ENCODE measurements at regions not wholly inside any gene's neighbourhood (a gene's known extent, or its start where the extent isn't known, plus 50 kb on each side); places are given as distances from the start of the nearest gene placed in this dataset.

DNA sequence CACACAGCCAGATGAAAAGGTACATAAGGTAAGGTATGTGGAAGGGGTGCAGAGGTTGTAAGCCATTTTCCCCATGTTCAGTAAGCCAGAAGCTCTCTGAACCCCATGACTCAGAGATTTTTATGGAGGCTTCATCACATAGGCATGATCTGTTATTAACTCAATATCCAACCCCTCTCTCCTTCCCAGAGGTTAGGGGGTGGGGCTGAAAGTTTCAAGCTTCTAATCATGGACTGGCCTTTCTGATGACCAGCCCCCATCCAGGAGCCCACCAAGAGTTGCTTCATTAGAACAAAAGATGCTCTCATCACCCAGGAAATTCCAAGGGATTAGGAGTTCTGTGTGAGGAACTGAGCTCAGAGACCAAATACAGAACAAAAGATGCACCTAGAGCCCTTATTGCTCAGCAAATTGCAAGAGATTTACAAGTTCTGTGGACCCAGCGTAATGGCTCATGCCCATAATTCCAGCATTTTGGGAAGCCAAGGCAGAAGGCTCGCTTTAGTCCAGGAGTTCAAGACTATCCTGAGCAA lies 103.2 kb upstream of the DAAM1 start (continued):
- TF ChIP-seq CHD7 (IDR thresholded peaks at IDR 0.05; ENCODE audit: insufficient replicate concordance, low read length) = no peak
- TF ChIP-seq SP4 (IDR thresholded peaks at IDR 0.05; ENCODE audit: low read length) = no peak
